CD14-positive monocyte (primary cell): ENCODE measurements at regions not wholly inside any gene's neighbourhood (a gene's known extent, or its start where the extent isn't known, plus 50 kb on each side); places are given as distances from the start of the nearest gene placed in this dataset.

Experiments
- DNase-seq, 3 donors: peaks; one replicate each; pipeline ENCODE4 v3.0.0-alpha.2; 2011 to 2022
- H2AFZ ChIP-seq: 2 replicates; pipeline ENCODE4 v1.6.0; 2012; ENCODE audit warnings: mild to moderate bottlenecking, low read depth, low read length, inconsistent platforms; ENCODE audit not compliant: insufficient read depth, poor library complexity, severe bottlenecking
- H3K27ac ChIP-seq, 2 donors: 1 replicate in 1 of 2; 2 replicates in 1 of 2; pipeline ENCODE4 v1.5.1; 2012 to 2013; ENCODE audit warnings: low read length in 2 of 2, control low read depth in 1 of 2, inconsistent platforms in 1 of 2, low read depth in 1 of 2, mild to moderate bottlenecking in 1 of 2
- H3K27me3 ChIP-seq, 2 donors: one replicate each; pipeline versions ENCODE4 v1.6.0 to v1.6.1; 2011 to 2013; ENCODE audit warnings: low read length in 2 of 2; ENCODE audit not compliant: control insufficient read depth in 2 of 2, insufficient read depth in 2 of 2
- H3K36me3 ChIP-seq, 2 donors: replicated peaks in 1 of 2; 1 replicate in 1 of 2; 2 replicates in 1 of 2; pipeline versions ENCODE4 v1.5.1 to v1.6.1; 2012 to 2013; ENCODE audit warnings: low read length in 2 of 2, control low read depth in 1 of 2, inconsistent platforms in 1 of 2, mild to moderate bottlenecking in 1 of 2; ENCODE audit not compliant: insufficient read depth in 2 of 2, control insufficient read depth in 1 of 2
- H3K4me1 ChIP-seq, 2 donors: 1 replicate in 1 of 2; 2 replicates in 1 of 2; pipeline versions ENCODE4 v1.5.1 to v1.6.1; 2012 to 2013; ENCODE audit warnings: low read length in 2 of 2, control low read depth in 1 of 2, inconsistent platforms in 1 of 2, mild to moderate bottlenecking in 1 of 2, moderate library complexity in 1 of 2; ENCODE audit not compliant: insufficient read depth in 2 of 2, control insufficient read depth in 1 of 2
- H3K4me2 ChIP-seq: replicated peaks from 2 replicates; pipeline ENCODE3; 2012; ENCODE audit warnings: low read length, moderate library complexity, mild to moderate bottlenecking; ENCODE audit not compliant: poor library complexity, severe bottlenecking; ENCODE audit errors: extremely low read depth
- H3K4me3 ChIP-seq, 3 experiments: fragments of 200-600 bp in 1 of 3; sonication (generic) in 1 of 3; replicated peaks in 1 of 3; 1 replicate in 2 of 3; 2 replicates in 1 of 3; pipeline ENCODE4 v1.5.1; 2011 to 2013; ENCODE audit warnings: low read length in 3 of 3, mild to moderate bottlenecking in 3 of 3, control low read depth in 2 of 3, low read depth in 2 of 3, inconsistent platforms in 1 of 3, moderate library complexity in 1 of 3
- H3K79me2 ChIP-seq: 2 replicates; pipeline ENCODE4 v1.6.0; 2012; ENCODE audit warnings: mild to moderate bottlenecking, control low read depth, inconsistent platforms, low read length, moderate library complexity; ENCODE audit not compliant: insufficient read depth
- H3K9ac ChIP-seq: 2 replicates; pipeline ENCODE4 v1.6.0; 2017; ENCODE audit warnings: low read length, mild to moderate bottlenecking; ENCODE audit not compliant: insufficient read depth, poor library complexity, severe bottlenecking
- H3K9me3 ChIP-seq, 2 donors: replicated peaks in 1 of 2; 1 replicate in 1 of 2; 2 replicates in 1 of 2; pipeline versions ENCODE4 v1.5.1 to v1.6.1; 2012 to 2013; ENCODE audit warnings: low read length in 2 of 2, control low read depth in 1 of 2; ENCODE audit not compliant: control insufficient read depth in 1 of 2, insufficient read depth in 1 of 2
- H4K20me1 ChIP-seq: 2 replicates; pipeline ENCODE4 v1.6.0; 2012; ENCODE audit warnings: mild to moderate bottlenecking, low read length, control low read depth, moderate library complexity; ENCODE audit not compliant: insufficient read depth
- H3K27ac Mint-ChIP-seq, 7 donors: one replicate each; pipeline ENCODE4 v1.8.0; 2020; ENCODE audit warnings: mild to moderate bottlenecking in 7 of 7, mixed read lengths in 7 of 7, moderate library complexity in 6 of 7, inconsistent platforms in 2 of 7
- H3K27me3 Mint-ChIP-seq, 3 donors: one replicate each; pipeline ENCODE4 v1.8.0; 2021 to 2022; ENCODE audit warnings: low read depth in 3 of 3, mild to moderate bottlenecking in 3 of 3, mixed read lengths in 3 of 3, moderate library complexity in 3 of 3, inconsistent platforms in 1 of 3
- H3K36me3 Mint-ChIP-seq, 2 donors: one replicate each; pipeline ENCODE4 v1.8.0; 2020; ENCODE audit warnings: mixed read lengths in 2 of 2, inconsistent platforms in 1 of 2, mild to moderate bottlenecking in 1 of 2
- H3K4me1 Mint-ChIP-seq: one replicate; pipeline ENCODE4 v1.8.0; 2020; ENCODE audit warnings: mild to moderate bottlenecking, mixed read lengths
- H3K4me3 Mint-ChIP-seq, 2 donors: one replicate each; pipeline ENCODE4 v1.8.0; 2020; ENCODE audit warnings: mild to moderate bottlenecking in 2 of 2, mixed read lengths in 2 of 2, moderate library complexity in 1 of 2
- H3K9me3 Mint-ChIP-seq, 7 donors: one replicate each; pipeline ENCODE4 v1.8.0; 2020 to 2022; ENCODE audit warnings: mixed read lengths in 7 of 7, mild to moderate bottlenecking in 6 of 7, moderate library complexity in 6 of 7, inconsistent platforms in 2 of 7
- CTCF ChIP-seq: fragments of 200-600 bp; IDR thresholded peaks from one replicate; pipeline ENCODE4 v1.8.0; 2022; ENCODE audit warnings: antibody characterized with exemption, mild to moderate bottlenecking
- WGBS: methylation state at CpG from one replicate; pipeline ENCODE4 v1.1.5; 2013; ENCODE audit warnings: missing lambda C conversion rate; ENCODE audit not compliant: insufficient coverage; 5-methylcytosine and 5-hydroxymethylcytosine counted together
- intact Hi-C, 2 donors: fragments of 100-400 bp; cut with micrococcal nuclease; formaldehyde crosslinking; loops; one replicate each; pipeline versions ENCODE4 v1.15.0 to v1.15.1; 2023

DNA sequence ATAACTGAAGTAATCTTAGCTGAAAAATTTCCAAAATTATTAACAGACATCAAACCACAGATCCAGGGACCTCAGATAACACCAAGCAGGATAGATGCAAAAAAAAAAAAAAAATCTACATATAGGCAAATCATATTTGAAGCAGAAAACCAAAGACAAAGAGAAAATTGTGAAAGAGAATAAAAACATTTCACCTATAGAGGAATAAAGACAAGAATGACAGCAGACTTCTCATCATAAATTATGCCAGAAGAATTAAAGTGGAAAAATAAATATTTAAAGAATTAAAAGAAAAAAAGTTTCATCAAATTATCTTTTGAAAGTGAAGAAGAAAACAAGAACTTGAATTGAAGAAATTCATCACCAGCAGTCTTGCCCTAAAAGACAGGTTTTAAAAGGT, 467.5 kb downstream of the GPAM start:
- Histone ChIP-seq H3K4me2 (no peak overlapping the region), H3K27me3 (no peaks in the 10 kb centered on the region), H3K4me3 (no peak overlapping the region), H3K9ac (no peak overlapping the region), H2AFZ (no peak overlapping the region), H3K9me3 (peaks cover 28 to 38% of the 10 kb centered on the region in 2 donors), H3K79me2 (no peaks in the 10 kb centered on the region), H3K27ac (no peak overlapping the region), H4K20me1 (no peaks in the 10 kb centered on the region), H3K4me1 (no peaks in the 10 kb centered on the region), H3K36me3 (no peaks in the 10 kb centered on the region)
- Mint-ChIP-seq H3K4me1 (no peaks in the 10 kb centered on the region), H3K9me3 (peaks cover 20 to 44% (median 31%) of the 10 kb centered on the region in 7 donors), H3K27me3 (no peaks in the 10 kb centered on the region), H3K27ac (no peak overlapping the region), H3K4me3 (no peak overlapping the region), H3K36me3 (no peaks in the 10 kb centered on the region)
- no peak for DNase-seq
- no peak for TF ChIP-seq CTCF
- intact Hi-C loops, result no loop called here

DNA sequence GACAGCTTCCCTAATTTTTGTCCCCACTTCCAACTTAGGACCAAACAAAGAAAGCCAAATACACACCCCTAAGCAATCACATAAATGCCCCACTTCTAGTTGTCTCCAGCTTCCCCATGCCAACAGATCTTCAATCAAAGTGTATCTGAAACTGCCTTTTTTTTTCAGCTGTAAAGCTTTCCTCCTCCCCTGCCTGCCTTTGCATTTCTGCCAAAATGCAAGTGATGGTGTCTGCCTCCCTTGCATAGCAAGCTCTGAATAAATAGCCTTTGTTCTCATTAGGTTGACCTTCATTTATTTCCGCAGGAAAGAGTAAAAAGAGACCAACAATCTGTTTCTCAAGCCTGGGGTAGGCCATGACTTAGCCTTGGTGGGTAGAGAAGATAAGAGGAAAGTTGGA, 459.4 kb downstream of the GPAM start:
- no peaks in the 10 kb centered on the region for H3K4me1 ChIP-seq
- H3K4me1 Mint-ChIP-seq, result no peaks in the 10 kb centered on the region
- H3K9ac ChIP-seq, result no peak overlapping the region
- no peaks in the 10 kb centered on the region for H4K20me1 ChIP-seq
- no peaks in the 10 kb centered on the region for H3K36me3 Mint-ChIP-seq
- no peaks in the 10 kb centered on the region for H3K9me3 ChIP-seq
- intact Hi-C loops, result no loop called here
- H3K27me3 ChIP-seq, result no peaks in the 10 kb centered on the region
- H3K27ac ChIP-seq, result no peak overlapping the region
- peaks cover 0 to 5% (median 0%) of the 10 kb centered on the region in 7 donors for H3K9me3 Mint-ChIP-seq
- H3K4me2 ChIP-seq, result no peak overlapping the region
- H3K27ac Mint-ChIP-seq, result no peak overlapping the region
- H3K27me3 Mint-ChIP-seq, result no peaks in the 10 kb centered on the region
- H3K4me3 Mint-ChIP-seq, result no peak overlapping the region
- no peaks in the 10 kb centered on the region for H3K36me3 ChIP-seq
- no peak overlapping the region for H3K4me3 ChIP-seq
- no peaks in the 10 kb centered on the region for H3K79me2 ChIP-seq
- TF ChIP-seq CTCF, result no peak
- no peak for DNase-seq
- WGBS, result no CpG with 5 or more reads among the region's 1 CpG
- no peak overlapping the region for H2AFZ ChIP-seq
